ENCODE measurements at regions not wholly inside any gene's neighbourhood (a gene's known extent, or its start where the extent isn't known, plus 50 kb on each side); places are given as distances from the start of the nearest gene placed in this dataset.
"Not testable (repeated sequence)": the region's sequence is repeated elsewhere in the genome, so short reads cannot be mapped to it uniquely, and the experiment has no call there.

DNA sequence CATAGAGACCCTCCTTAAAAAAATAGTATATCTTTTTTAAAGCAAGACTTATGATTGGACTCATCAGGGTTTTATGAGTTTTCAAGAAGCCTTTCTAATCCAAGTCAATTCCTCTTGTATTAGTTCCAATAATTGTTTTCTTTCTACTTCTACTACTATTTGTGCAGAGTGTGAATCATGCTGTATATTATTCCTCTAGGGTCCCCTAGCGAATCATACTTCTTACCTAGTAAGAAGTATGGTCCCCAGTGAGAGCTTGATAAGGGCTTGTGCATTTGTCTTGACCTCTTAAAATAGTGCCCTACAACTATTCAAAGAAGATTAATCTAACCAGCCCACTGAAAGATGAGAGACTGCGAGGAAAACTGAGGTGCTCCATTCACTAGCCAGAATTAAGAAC, 715.7 kb upstream of the ZP4 start:
- H4K20me1 ChIP-seq (ENCODE audit: insufficient read depth) = no peaks in the 10 kb centered on the region
- H3F3A ChIP-seq (ENCODE audit: insufficient read depth, low read length, poor library complexity, severe bottlenecking) = no peaks in the 10 kb centered on the region
- H3K9ac ChIP-seq (ENCODE audit: low read length) = no peak overlapping the region
- no peaks in the 10 kb centered on the region for H3K79me2 ChIP-seq (replicated peaks; ENCODE audit: insufficient read depth, low read length)
- no peak overlapping the region for H3K4me2 ChIP-seq (ENCODE audit: low read length)
- no peak overlapping the region for H3K4me3 ChIP-seq (ENCODE audit: low read length)
- no peaks in the 10 kb centered on the region for H3K36me3 ChIP-seq (ENCODE audit: insufficient read depth, low read length)
- no peak overlapping the region for H2AFZ ChIP-seq (ENCODE audit: low read depth, low read length)
- H3K9me2 ChIP-seq (ENCODE audit: insufficient read depth, low read length) = no peaks in the 10 kb centered on the region
- TF ChIP-seq MXI1 (conservative IDR thresholded peaks at IDR 0.05; ENCODE audit: poor library complexity, severe bottlenecking) (no peak), EP300 (conservative IDR thresholded peaks at IDR 0.05; ENCODE audit: poor library complexity, severe bottlenecking) (no peak), SMC3 (conservative IDR thresholded peaks at IDR 0.05; ENCODE audit: poor library complexity) (no peak), TAF1 (IDR thresholded peaks at IDR 0.05; ENCODE audit: low read depth) (no peak), POLR2AphosphoS5 (IDR thresholded peaks at IDR 0.05) (no peak), RAD21 (conservative IDR thresholded peaks at IDR 0.05) (no peak), EZH2 (IDR thresholded peaks at IDR 0.05; ENCODE audit: borderline replicate concordance, insufficient read depth, low read length, poor library complexity, severe bottlenecking) (no peak)
- TF ChIP-seq, protein P1, sequence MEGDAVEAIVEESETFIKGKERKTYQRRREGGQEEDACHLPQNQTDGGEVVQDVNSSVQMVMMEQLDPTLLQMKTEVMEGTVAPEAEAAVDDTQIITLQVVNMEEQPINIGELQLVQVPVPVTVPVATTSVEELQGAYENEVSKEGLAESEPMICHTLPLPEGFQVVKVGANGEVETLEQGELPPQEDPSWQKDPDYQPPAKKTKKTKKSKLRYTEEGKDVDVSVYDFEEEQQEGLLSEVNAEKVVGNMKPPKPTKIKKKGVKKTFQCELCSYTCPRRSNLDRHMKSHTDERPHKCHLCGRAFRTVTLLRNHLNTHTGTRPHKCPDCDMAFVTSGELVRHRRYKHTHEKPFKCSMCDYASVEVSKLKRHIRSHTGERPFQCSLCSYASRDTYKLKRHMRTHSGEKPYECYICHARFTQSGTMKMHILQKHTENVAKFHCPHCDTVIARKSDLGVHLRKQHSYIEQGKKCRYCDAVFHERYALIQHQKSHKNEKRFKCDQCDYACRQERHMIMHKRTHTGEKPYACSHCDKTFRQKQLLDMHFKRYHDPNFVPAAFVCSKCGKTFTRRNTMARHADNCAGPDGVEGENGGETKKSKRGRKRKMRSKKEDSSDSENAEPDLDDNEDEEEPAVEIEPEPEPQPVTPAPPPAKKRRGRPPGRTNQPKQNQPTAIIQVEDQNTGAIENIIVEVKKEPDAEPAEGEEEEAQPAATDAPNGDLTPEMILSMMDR (IDR thresholded peaks at IDR 0.05; ENCODE audit: poor library complexity, severe bottlenecking) = no peak
- TF ChIP-seq, protein P2, sequence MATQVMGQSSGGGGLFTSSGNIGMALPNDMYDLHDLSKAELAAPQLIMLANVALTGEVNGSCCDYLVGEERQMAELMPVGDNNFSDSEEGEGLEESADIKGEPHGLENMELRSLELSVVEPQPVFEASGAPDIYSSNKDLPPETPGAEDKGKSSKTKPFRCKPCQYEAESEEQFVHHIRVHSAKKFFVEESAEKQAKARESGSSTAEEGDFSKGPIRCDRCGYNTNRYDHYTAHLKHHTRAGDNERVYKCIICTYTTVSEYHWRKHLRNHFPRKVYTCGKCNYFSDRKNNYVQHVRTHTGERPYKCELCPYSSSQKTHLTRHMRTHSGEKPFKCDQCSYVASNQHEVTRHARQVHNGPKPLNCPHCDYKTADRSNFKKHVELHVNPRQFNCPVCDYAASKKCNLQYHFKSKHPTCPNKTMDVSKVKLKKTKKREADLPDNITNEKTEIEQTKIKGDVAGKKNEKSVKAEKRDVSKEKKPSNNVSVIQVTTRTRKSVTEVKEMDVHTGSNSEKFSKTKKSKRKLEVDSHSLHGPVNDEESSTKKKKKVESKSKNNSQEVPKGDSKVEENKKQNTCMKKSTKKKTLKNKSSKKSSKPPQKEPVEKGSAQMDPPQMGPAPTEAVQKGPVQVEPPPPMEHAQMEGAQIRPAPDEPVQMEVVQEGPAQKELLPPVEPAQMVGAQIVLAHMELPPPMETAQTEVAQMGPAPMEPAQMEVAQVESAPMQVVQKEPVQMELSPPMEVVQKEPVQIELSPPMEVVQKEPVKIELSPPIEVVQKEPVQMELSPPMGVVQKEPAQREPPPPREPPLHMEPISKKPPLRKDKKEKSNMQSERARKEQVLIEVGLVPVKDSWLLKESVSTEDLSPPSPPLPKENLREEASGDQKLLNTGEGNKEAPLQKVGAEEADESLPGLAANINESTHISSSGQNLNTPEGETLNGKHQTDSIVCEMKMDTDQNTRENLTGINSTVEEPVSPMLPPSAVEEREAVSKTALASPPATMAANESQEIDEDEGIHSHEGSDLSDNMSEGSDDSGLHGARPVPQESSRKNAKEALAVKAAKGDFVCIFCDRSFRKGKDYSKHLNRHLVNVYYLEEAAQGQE (IDR thresholded peaks at IDR 0.05; ENCODE audit: borderline replicate concordance) = no peak
- H3K27me3 ChIP-seq (ENCODE audit: insufficient read depth, low read depth, low read length) = no peaks in the 10 kb centered on the region
- H3K9me3 ChIP-seq (ENCODE audit: low read length) = no peaks in the 10 kb centered on the region
- no peak overlapping the region for H3K27ac ChIP-seq (ENCODE audit: low read length)

DNA sequence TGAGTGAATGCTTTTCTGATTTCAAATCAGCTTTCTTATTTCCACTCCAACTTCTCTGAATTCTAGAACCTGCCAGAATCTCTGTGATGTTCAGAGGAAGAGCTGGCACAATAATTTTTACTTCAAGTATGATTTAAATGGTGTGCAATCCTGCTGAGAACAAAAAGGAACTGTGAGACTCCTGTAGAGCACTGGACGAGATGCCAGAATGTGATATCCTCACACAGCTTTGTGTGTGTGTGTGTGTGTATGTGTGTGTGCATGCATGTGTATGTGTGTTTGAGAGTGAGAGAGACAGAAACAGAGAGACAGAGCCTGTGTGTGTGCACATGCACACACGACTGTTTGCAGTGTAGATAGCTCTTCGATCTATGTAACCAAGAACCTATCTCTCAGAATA, 713.6 kb upstream of the ZP4 start:
- no peaks in the 10 kb centered on the region for H3K79me2 ChIP-seq (replicated peaks; ENCODE audit: insufficient read depth, low read length)
- H3F3A ChIP-seq (ENCODE audit: insufficient read depth, low read length, poor library complexity, severe bottlenecking) = no peaks in the 10 kb centered on the region
- no peak overlapping the region for H3K27ac ChIP-seq (ENCODE audit: low read length)
- H2AFZ ChIP-seq (ENCODE audit: low read depth, low read length) = no peak overlapping the region
- no peaks in the 10 kb centered on the region for H3K36me3 ChIP-seq (ENCODE audit: insufficient read depth, low read length)
- TF ChIP-seq MXI1 (conservative IDR thresholded peaks at IDR 0.05; ENCODE audit: poor library complexity, severe bottlenecking) (no peak), EP300 (conservative IDR thresholded peaks at IDR 0.05; ENCODE audit: poor library complexity, severe bottlenecking) (peak; percentile 27), POLR2AphosphoS5 (IDR thresholded peaks at IDR 0.05) (peak; percentile 54)
- no peak overlapping the region for H3K9ac ChIP-seq (ENCODE audit: low read length)
- no peaks in the 10 kb centered on the region for H3K27me3 ChIP-seq (ENCODE audit: insufficient read depth, low read depth, low read length)
- H3K9me2 ChIP-seq (ENCODE audit: insufficient read depth, low read length) = no peaks in the 10 kb centered on the region
- H4K20me1 ChIP-seq (ENCODE audit: insufficient read depth) = no peaks in the 10 kb centered on the region
- H3K4me3 ChIP-seq (ENCODE audit: low read length) = no peak overlapping the region
- no peaks in the 10 kb centered on the region for H3K9me3 ChIP-seq (ENCODE audit: low read length)
- no peak overlapping the region for H3K4me2 ChIP-seq (ENCODE audit: low read length)

DNA sequence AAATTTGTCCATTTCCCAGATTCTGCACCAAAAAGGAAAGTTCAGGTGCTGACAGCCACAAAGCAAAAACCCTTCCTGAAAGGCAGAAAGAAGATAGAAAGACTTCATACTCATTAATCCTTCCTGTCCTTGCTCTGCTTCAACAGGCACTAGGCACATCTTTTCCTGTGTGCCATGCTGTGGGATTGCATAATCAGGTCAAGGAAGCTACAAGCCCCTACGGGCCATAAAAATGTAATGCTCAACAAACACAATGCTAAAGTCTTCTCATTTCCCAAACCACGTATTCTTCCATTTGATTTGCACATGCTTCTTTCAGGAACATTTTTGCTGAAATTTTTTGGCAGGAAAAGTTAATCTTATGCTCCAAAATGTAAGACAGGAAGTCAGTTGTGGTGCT, 710.9 kb upstream of the ZP4 start:
- not testable (repeated sequence) for H3K4me2 ChIP-seq (ENCODE audit: low read length); H3K27me3 ChIP-seq (ENCODE audit: insufficient read depth, low read depth, low read length); H2AFZ ChIP-seq (ENCODE audit: low read depth, low read length); H4K20me1 ChIP-seq (ENCODE audit: insufficient read depth); H3K9me2 ChIP-seq (ENCODE audit: insufficient read depth, low read length); H3K9me3 ChIP-seq (ENCODE audit: low read length); H3F3A ChIP-seq (ENCODE audit: insufficient read depth, low read length, poor library complexity, severe bottlenecking); H3K27ac ChIP-seq (ENCODE audit: low read length); H3K4me3 ChIP-seq (ENCODE audit: low read length); H3K36me3 ChIP-seq (ENCODE audit: insufficient read depth, low read length); H3K9ac ChIP-seq (ENCODE audit: low read length); H3K79me2 ChIP-seq (replicated peaks; ENCODE audit: insufficient read depth, low read length)

Data from neural cell (in vitro differentiated cells).